ENCODE measurements at regions not wholly inside any gene's neighbourhood (a gene's known extent, or its start where the extent isn't known, plus 50 kb on each side); places are given as distances from the start of the nearest gene placed in this dataset.

DNA sequence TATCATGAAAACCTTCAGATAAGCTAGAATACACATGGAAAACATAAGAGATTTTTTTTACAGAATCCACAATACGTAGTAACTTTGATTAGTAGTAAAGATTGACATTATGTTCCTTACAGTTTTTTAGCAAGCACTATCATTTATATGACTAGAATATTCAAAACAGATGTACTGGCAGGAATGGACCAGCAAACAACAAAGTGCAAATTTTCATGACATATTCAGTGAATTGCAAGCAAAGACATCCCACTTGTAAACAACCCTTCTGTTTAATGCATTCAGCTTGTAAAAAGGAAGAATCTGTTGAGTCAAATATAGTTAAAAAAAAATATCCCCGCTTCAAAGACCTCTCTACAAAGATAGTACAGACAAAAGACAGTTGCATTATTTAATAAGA is 403.7 kb upstream of the TRAM1L1 start:
- H3K4me1 ChIP-seq, result no peaks in the 10 kb centered on the region
- no peak for DNase-seq
- intact Hi-C loops (cut with DNase I; ENCODE audit: low total_unique reads), result no loop called here
- no peak overlapping the region for H3K27ac ChIP-seq
- no peaks in the 10 kb centered on the region for H3K36me3 ChIP-seq
- H3K27me3 ChIP-seq, result no peaks in the 10 kb centered on the region
- no peaks in the 10 kb centered on the region for H3K9me3 ChIP-seq
- TF ChIP-seq POLR2A (IDR thresholded peaks at IDR 0.05), result no peak
- TF ChIP-seq, protein P1, sequence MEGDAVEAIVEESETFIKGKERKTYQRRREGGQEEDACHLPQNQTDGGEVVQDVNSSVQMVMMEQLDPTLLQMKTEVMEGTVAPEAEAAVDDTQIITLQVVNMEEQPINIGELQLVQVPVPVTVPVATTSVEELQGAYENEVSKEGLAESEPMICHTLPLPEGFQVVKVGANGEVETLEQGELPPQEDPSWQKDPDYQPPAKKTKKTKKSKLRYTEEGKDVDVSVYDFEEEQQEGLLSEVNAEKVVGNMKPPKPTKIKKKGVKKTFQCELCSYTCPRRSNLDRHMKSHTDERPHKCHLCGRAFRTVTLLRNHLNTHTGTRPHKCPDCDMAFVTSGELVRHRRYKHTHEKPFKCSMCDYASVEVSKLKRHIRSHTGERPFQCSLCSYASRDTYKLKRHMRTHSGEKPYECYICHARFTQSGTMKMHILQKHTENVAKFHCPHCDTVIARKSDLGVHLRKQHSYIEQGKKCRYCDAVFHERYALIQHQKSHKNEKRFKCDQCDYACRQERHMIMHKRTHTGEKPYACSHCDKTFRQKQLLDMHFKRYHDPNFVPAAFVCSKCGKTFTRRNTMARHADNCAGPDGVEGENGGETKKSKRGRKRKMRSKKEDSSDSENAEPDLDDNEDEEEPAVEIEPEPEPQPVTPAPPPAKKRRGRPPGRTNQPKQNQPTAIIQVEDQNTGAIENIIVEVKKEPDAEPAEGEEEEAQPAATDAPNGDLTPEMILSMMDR (IDR thresholded peaks at IDR 0.05), result no peak
- no peak overlapping the region for H3K4me3 ChIP-seq

DNA sequence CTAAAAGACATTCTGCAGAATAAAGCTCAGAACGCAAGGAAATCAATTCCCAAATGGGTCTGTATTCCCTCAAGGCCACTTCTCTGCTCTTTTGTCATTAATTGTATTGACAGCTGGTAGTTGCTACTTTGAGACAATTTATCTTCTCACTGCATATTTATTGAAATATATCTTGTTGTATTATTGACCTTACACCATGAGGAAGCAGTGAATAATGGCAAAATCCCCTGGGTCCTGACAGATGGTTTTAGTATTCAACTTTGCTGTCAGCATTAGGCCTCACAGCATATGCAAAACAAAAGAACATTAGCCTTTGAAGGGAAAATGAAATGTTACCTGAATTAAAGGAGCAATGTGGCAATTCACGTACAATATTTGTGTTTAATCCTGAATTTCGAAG is 406.1 kb upstream of the TRAM1L1 start:
- no peaks in the 10 kb centered on the region for H3K27me3 ChIP-seq
- intact Hi-C loops (cut with DNase I; ENCODE audit: low total_unique reads), result no loop called here
- H3K4me1 ChIP-seq, result no peaks in the 10 kb centered on the region

DNA sequence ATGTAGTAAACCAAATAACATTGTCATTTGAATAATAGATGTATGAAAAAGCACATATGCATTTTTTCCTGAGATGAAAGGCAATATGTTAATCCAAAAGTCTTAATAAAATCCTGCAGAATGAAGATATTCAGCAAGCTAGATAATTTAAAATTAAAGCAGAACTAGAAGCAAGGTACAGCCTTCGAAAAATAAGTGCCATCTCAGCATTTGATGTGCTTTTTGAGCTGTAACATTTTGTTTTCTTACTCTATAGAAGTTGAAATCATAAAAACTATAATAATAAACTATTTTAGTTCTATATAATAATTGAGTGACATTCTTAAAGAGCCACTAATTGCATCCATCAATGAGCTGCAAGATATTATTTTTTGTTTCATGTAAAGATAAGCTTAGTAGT is 410.4 kb upstream of the TRAM1L1 start:
- H3K27ac ChIP-seq, result no peak overlapping the region
- no peak overlapping the region for H3K4me3 ChIP-seq
- TF ChIP-seq POLR2A (IDR thresholded peaks at IDR 0.05), result no peak
- TF ChIP-seq, protein P1 (IDR thresholded peaks at IDR 0.05), result no peak
- no peaks in the 10 kb centered on the region for H3K36me3 ChIP-seq
- H3K9me3 ChIP-seq, result no peaks in the 10 kb centered on the region
- intact Hi-C loops (cut with DNase I; ENCODE audit: low total_unique reads), result no loop called here
- H3K27me3 ChIP-seq, result no peaks in the 10 kb centered on the region
- H3K4me1 ChIP-seq, result no peaks in the 10 kb centered on the region
- no peak for DNase-seq

More for the DNA sequence above, 406.1 kb upstream of the TRAM1L1 start:
- no peak for TF ChIP-seq POLR2A (IDR thresholded peaks at IDR 0.05)
- TF ChIP-seq, protein P1 (IDR thresholded peaks at IDR 0.05), result no peak
- no peak overlapping the region for H3K27ac ChIP-seq
- H3K36me3 ChIP-seq, result no peaks in the 10 kb centered on the region
- no peak overlapping the region for H3K4me3 ChIP-seq
- no peak for DNase-seq
- H3K9me3 ChIP-seq, result no peaks in the 10 kb centered on the region

DNA sequence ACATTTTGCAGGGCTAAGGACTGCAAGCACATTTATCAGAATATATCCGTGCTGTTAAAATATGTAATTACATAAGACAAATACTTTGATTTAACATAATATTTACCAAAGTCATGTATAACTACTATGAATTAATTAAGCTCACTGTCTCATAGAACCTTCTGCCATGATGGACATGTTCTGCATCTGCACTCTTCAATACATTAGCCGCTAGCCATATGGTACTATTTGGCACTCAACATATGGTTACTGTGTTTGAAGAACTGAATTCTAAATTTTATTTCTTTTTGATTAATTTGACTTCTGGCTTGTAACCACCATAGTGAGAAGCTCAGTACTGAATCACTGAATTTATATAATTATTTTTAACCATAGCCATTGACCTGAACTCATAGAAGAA is 427.0 kb upstream of the TRAM1L1 start:
- intact Hi-C loops (cut with DNase I; ENCODE audit: low total_unique reads), result no loop called here
- no peaks in the 10 kb centered on the region for H3K4me1 ChIP-seq
- H3K4me3 ChIP-seq, result no peak overlapping the region
- H3K9me3 ChIP-seq, result no peaks in the 10 kb centered on the region
- H3K27me3 ChIP-seq, result no peaks in the 10 kb centered on the region
- H3K27ac ChIP-seq, result no peak overlapping the region
- DNase-seq, result no peak
- H3K36me3 ChIP-seq, result no peaks in the 10 kb centered on the region
- TF ChIP-seq, protein P1 (IDR thresholded peaks at IDR 0.05), result no peak
- TF ChIP-seq POLR2A (IDR thresholded peaks at IDR 0.05), result no peak

DNA sequence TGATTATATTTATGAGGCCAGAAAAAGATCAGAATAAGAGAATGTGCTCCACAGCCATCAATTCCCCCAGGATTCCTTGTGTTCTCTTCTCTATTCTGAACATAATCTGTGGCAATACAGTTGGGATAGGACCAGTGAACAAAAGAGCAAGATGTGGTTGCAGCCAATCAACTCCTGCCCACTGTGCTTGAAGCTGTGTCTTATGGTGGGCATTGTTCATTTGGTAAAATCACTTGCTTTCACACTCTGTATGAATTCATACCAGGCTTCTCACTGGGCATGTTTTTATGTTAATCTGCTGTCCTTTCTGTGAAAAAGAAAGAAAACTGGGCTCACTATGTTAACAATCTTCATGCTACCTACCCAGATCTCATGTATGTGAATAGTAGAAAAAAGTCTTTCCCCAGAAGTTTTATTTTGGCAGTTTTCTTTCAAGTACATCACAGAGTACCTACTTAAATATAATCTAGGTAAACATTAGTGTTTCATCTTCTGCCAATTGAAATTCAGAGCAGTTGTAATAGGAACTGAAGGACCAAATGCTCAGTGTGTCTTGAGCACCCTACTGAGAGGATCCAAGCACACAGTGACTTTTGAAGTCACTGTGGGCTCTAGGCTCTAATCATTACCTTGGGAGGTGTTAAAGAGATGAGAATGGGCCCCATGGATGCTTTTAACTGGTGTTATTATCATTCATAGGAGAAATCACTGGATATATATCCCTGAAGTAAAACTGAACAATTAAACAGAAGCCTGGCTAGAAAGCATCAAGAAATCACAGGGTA is 429.2 kb upstream of the TRAM1L1 start:
- DNase-seq, result no peak
- no peaks in the 10 kb centered on the region for H3K9me3 ChIP-seq
- TF ChIP-seq POLR2A (IDR thresholded peaks at IDR 0.05), result no peak
- TF ChIP-seq, protein P1 (IDR thresholded peaks at IDR 0.05), result no peak
- H3K4me3 ChIP-seq, result no peak overlapping the region
- H3K27me3 ChIP-seq, result no peaks in the 10 kb centered on the region
- no peaks in the 10 kb centered on the region for H3K36me3 ChIP-seq
- H3K27ac ChIP-seq, result no peak overlapping the region
- no peaks in the 10 kb centered on the region for H3K4me1 ChIP-seq
- intact Hi-C loops (cut with DNase I; ENCODE audit: low total_unique reads), result no loop called here
